HCT116 (cell line): ENCODE measurements at regions not wholly inside any gene's neighbourhood (a gene's known extent, or its start where the extent isn't known, plus 50 kb on each side); places are given as distances from the start of the nearest gene placed in this dataset.

Source experiments
- ATAC-seq: fragments of 200-7000 bp; cut with Tn5 transposase; 2 replicates; pipeline ENCODE4 v1.9.1; 2020; ENCODE audit warnings: mild to moderate bottlenecking, moderate library complexity
- BruUV-seq: library from RNA; stranded (reverse); fragments of 400-500 nt; replicated peaks from 2 replicates; lab custom pipeline; 2021; lab: Mats Ljungman, UMichigan
- CTCF ChIA-PET: fragments of 300-600 bp; sonication (Branson Sonifier 250); formaldehyde crosslinking; loops from one replicate; lab custom pipeline; 2021; ENCODE audit warnings: antibody characterized with exemption; lab: Charles Lee
- POLR2A ChIA-PET: fragments of 300-600, 350-600 bp; sonication (Branson Sonifier 250); formaldehyde crosslinking; loops from one replicate; lab custom pipeline; 2021; ENCODE audit warnings: antibody characterized with exemption; lab: Charles Lee
- RAD21 ChIA-PET, 2 experiments: fragments of 300-600 bp; sonication (Branson Sonifier 250); formaldehyde crosslinking; loops; one replicate each; lab custom pipeline; 2023; ENCODE audit warnings: low total read pairs in 2 of 2; ENCODE audit not compliant: uncharacterized antibody in 2 of 2, unreplicated experiment in 2 of 2, low non-redundant PET in 1 of 2; lab: Charles Lee
- DNase-seq: peaks from one replicate; pipeline ENCODE4 v3.0.0-alpha.2; 2010; ENCODE audit warnings: low read depth, low spot score
- H2AFZ ChIP-seq: fragments of 200-600 bp; shearing (Covaris generic), sonication (generic); 2 replicates; pipeline ENCODE4 v1.6.1; 2017; ENCODE audit warnings: low read depth, mixed run types, mixed read lengths, antibody characterized with exemption, low read length; ENCODE audit not compliant: poor library complexity, severe bottlenecking
- H3K27ac ChIP-seq: 2 replicates; pipeline ENCODE4 v1.5.1; 2012; ENCODE audit warnings: low read depth, low read length
- H3K27me3 ChIP-seq: fragments of 200-600 bp; sonication (generic); 2 replicates; pipeline ENCODE4 v1.6.1; 2016; ENCODE audit warnings: mixed run types, low read length, mixed read lengths; ENCODE audit not compliant: insufficient read depth
- H3K36me3 ChIP-seq, 2 experiments: fragments of 200-500 bp in 1 of 2; fragments of 200-600 bp in 1 of 2; sonication (Bioruptor generic) in 1 of 2; sonication (generic) in 1 of 2; 2 replicates each; pipeline versions ENCODE4 v1.5.1 to v1.6.1; 2014 to 2016; ENCODE audit warnings: low read length in 2 of 2, inconsistent platforms in 1 of 2, mixed read lengths in 1 of 2, mixed run types in 1 of 2; ENCODE audit not compliant: insufficient read depth in 2 of 2, control insufficient read depth in 1 of 2
- H3K4me1 ChIP-seq, 2 experiments: fragments of 200-600 bp in 1 of 2; sonication (generic) in 1 of 2; 2 replicates each; pipeline versions ENCODE4 v1.5.1 to v1.6.1; 2012 to 2017; ENCODE audit warnings: low read length in 2 of 2, inconsistent platforms in 1 of 2, mild to moderate bottlenecking in 1 of 2, mixed read lengths in 1 of 2, mixed run types in 1 of 2, moderate library complexity in 1 of 2; ENCODE audit not compliant: insufficient read depth in 2 of 2, control insufficient read depth in 1 of 2
- H3K4me2 ChIP-seq: fragments of 200-600 bp; sonication (generic); 2 replicates; pipeline ENCODE4 v1.6.1; 2017; ENCODE audit warnings: mixed run types, low read length, mixed read lengths
- H3K4me3 ChIP-seq, 2 experiments: fragments of 200-600 bp in 1 of 2; sonication (generic) in 1 of 2; replicated peaks in 1 of 2; 2 replicates each; pipeline ENCODE4 v1.5.1; 2011 to 2016; ENCODE audit warnings: low read length in 2 of 2, control low read depth in 1 of 2, low read depth in 1 of 2, mild to moderate bottlenecking in 1 of 2, mixed read lengths in 1 of 2, mixed run types in 1 of 2
- H3K79me2 ChIP-seq: fragments of 200-600 bp; sonication (generic); 2 replicates; pipeline ENCODE4 v1.6.1; 2017; ENCODE audit warnings: mild to moderate bottlenecking, mixed run types, low read length, moderate library complexity, mixed read lengths; ENCODE audit not compliant: insufficient read depth
- H3K9ac ChIP-seq: fragments of 200-600 bp; sonication (generic); 2 replicates; pipeline ENCODE4 v1.6.1; 2016; ENCODE audit warnings: low read length, mixed read lengths
- H3K9me2 ChIP-seq: fragments of 200-600 bp; sonication (generic), shearing (Covaris generic); 2 replicates; pipeline ENCODE4 v1.6.1; 2017; ENCODE audit warnings: mixed run types, mild to moderate bottlenecking, moderate library complexity; ENCODE audit not compliant: insufficient read depth
- H3K9me3 ChIP-seq, 2 experiments: fragments of 200-500 bp in 1 of 2; fragments of 200-600 bp in 1 of 2; sonication (Bioruptor generic) in 1 of 2; sonication (generic) in 1 of 2; 2 replicates each; pipeline ENCODE4 v1.6.1; 2014 to 2017; ENCODE audit warnings: low read length in 2 of 2, mixed read lengths in 2 of 2, inconsistent platforms in 1 of 2, low read depth in 1 of 2, mild to moderate bottlenecking in 1 of 2, mixed run types in 1 of 2, moderate library complexity in 1 of 2; ENCODE audit not compliant: control insufficient read depth in 1 of 2, insufficient read depth in 1 of 2
- H4K20me1 ChIP-seq: fragments of 200-600 bp; sonication (generic), shearing (Covaris generic); 2 replicates; pipeline ENCODE4 v1.6.1; 2017; ENCODE audit warnings: mixed run types, mild to moderate bottlenecking, moderate library complexity; ENCODE audit not compliant: insufficient read depth
- CBX3 ChIP-seq: IDR thresholded peaks from 2 replicates; pipeline ENCODE4 v1.6.1; 2012; ENCODE audit warnings: low read depth
- CEBPB ChIP-seq: IDR thresholded peaks from 2 replicates; pipeline ENCODE4 v1.6.1; 2012; ENCODE audit warnings: low read depth
- CTCF ChIP-seq, 3 experiments: fragments of 200-600 bp in 1 of 3; sonication (generic) in 1 of 3; IDR thresholded peaks in 2 of 3; conservative IDR thresholded peaks in 1 of 3; 2 replicates each; pipeline ENCODE4 v1.5.1; 2012 to 2017; ENCODE audit warnings: low read depth in 2 of 3, low read length in 2 of 3, antibody characterized with exemption in 1 of 3, borderline replicate concordance in 1 of 3, control low read depth in 1 of 3, mild to moderate bottlenecking in 1 of 3, mixed read lengths in 1 of 3, mixed run types in 1 of 3, moderate library complexity in 1 of 3; ENCODE audit not compliant: insufficient read depth in 1 of 3
- EGR1 ChIP-seq: IDR thresholded peaks from 2 replicates; pipeline ENCODE4 v1.6.1; 2012; ENCODE audit warnings: low read depth
- EZH2 ChIP-seq: fragments of 200-600 bp; sonication (generic); IDR thresholded peaks from 2 replicates; pipeline ENCODE4 v1.6.1; 2017; ENCODE audit warnings: antibody characterized with exemption, mixed run types
- FOSL1 ChIP-seq: IDR thresholded peaks from 2 replicates; pipeline ENCODE4 v1.6.1; 2012; ENCODE audit warnings: low read depth
- MAX ChIP-seq: IDR thresholded peaks from 2 replicates; pipeline ENCODE4 v1.6.1; 2012
- POLR2A ChIP-seq: IDR thresholded peaks from 2 replicates; pipeline ENCODE4 v1.7.0; 2011; ENCODE audit warnings: borderline replicate concordance; ENCODE audit not compliant: insufficient read depth, insufficient read length; ENCODE audit errors: extremely low read depth
- POLR2AphosphoS5 ChIP-seq: IDR thresholded peaks from 2 replicates; pipeline ENCODE4 v1.6.1; 2011; ENCODE audit warnings: mild to moderate bottlenecking, low read depth, low read length, moderate library complexity
- SIN3A ChIP-seq: IDR thresholded peaks from 2 replicates; pipeline ENCODE4 v1.6.1; 2012; ENCODE audit warnings: low read depth
- ZBTB33 ChIP-seq: IDR thresholded peaks from 2 replicates; pipeline ENCODE4 v1.6.1; 2011; ENCODE audit warnings: mild to moderate bottlenecking, low read length, moderate library complexity; ENCODE audit not compliant: insufficient replicate concordance; ENCODE audit errors: extremely low read depth
- ZFX ChIP-seq: fragments of 450-650 bp; IDR thresholded peaks from 2 replicates; pipeline ENCODE4 v1.6.1; 2017
- intact Hi-C: fragments of 100-400 bp; cut with micrococcal nuclease; formaldehyde crosslinking; loops from 2 replicates; pipeline ENCODE4 v1.10.0; 2022

DNA sequence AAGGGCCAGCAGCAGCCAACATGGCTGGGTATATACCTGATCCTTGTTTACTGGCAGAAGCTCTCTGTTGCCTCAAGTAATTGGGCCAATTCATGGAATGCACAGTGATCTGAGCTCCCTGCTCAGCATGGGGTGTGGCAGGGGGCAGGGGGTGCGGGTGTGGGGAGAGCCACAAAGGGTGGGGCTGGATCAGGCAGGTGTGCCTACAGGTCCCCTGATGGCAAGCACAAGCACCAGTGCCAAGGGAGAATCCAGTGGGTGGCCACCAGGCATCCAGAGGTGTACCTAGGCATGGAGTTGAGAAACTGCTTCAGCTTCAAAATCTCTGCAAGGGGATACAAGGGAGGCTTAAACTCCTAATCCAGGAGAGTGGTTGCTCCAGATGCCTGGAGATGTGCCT, 235.8 kb upstream of the TLE4 start:
- ChIA-PET POLR2A (no interaction called here), RAD21 (no interaction called here), CTCF (no interaction called here)
- H3K4me3 ChIP-seq, result no peak overlapping the region
- TF ChIP-seq CBX3 (no peak), POLR2A (no peak), ZFX (no peak), CEBPB (no peak), POLR2AphosphoS5 (no peak), SIN3A (no peak), MAX (no peak), EGR1 (no peak), CTCF (IDR thresholded peaks at IDR 0.05 in 2 of 3, conservative IDR thresholded peaks at IDR 0.05 in 1 of 3; ENCODE audit: borderline replicate concordance in 1 of 3, insufficient read depth in 1 of 3, low read depth in 2 of 3, low read length in 2 of 3) (no peak), ZBTB33 (no peak), FOSL1 (no peak), EZH2 (no peak)
- no peak for DNase-seq
- ATAC-seq, result no peak
- H3K4me2 ChIP-seq, result no peak overlapping the region
- no peak overlapping the region for H3K27ac ChIP-seq
- H3K9me3 ChIP-seq, result no peaks in the 10 kb centered on the region; a peak in 2 of 4 replicates
- no peaks in the 10 kb centered on the region for H3K9me2 ChIP-seq
- no peaks in the 10 kb centered on the region for H3K79me2 ChIP-seq
- H2AFZ ChIP-seq, result no peak overlapping the region
- no peak overlapping the region for H3K9ac ChIP-seq
- BruUV-seq, result no TSS peak
- H4K20me1 ChIP-seq, result no peaks in the 10 kb centered on the region
- intact Hi-C loops, result no loop called here
- H3K4me1 ChIP-seq, result no peaks in the 10 kb centered on the region
- H3K27me3 ChIP-seq, result no peaks in the 10 kb centered on the region
- no peaks in the 10 kb centered on the region for H3K36me3 ChIP-seq
